ENCODE measurements at regions not wholly inside any gene's neighbourhood (a gene's known extent, or its start where the extent isn't known, plus 50 kb on each side); places are given as distances from the start of the nearest gene placed in this dataset.

DNA sequence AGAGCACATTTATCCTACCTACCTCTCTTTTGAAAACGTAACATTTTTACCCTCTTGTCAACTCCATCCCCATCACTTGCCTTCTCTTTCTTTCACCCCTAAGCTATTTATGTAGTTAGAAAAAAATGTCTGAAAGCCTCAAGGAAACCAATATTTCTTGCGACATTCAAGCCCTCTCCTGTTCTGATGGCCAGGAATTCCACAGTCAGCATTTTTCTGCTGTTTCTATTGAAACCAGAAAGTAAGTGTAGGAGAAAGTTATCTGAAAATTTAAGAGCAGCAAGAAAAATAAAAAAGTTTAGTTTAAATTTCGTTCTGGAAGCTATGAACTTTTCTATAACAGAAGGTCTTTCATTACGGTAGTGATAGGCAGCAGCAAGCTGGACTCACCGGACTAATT lies 247.6 kb upstream of the PBX1 start:
- TF ChIP-seq, protein P1, sequence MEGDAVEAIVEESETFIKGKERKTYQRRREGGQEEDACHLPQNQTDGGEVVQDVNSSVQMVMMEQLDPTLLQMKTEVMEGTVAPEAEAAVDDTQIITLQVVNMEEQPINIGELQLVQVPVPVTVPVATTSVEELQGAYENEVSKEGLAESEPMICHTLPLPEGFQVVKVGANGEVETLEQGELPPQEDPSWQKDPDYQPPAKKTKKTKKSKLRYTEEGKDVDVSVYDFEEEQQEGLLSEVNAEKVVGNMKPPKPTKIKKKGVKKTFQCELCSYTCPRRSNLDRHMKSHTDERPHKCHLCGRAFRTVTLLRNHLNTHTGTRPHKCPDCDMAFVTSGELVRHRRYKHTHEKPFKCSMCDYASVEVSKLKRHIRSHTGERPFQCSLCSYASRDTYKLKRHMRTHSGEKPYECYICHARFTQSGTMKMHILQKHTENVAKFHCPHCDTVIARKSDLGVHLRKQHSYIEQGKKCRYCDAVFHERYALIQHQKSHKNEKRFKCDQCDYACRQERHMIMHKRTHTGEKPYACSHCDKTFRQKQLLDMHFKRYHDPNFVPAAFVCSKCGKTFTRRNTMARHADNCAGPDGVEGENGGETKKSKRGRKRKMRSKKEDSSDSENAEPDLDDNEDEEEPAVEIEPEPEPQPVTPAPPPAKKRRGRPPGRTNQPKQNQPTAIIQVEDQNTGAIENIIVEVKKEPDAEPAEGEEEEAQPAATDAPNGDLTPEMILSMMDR (IDR thresholded peaks at IDR 0.05), result no peak
- no peak for TF ChIP-seq POLR2A (IDR thresholded peaks at IDR 0.05)
- no peaks in the 10 kb centered on the region for H3K27me3 ChIP-seq
- H3K36me3 ChIP-seq, result no peaks in the 10 kb centered on the region
- no peak for DNase-seq (ENCODE audit: extremely low spot score in 2 of 2)
- no peaks in the 10 kb centered on the region for H3K9me3 ChIP-seq
- no peak overlapping the region for H3K4me3 ChIP-seq
- intact Hi-C loops (cut with DNase I), result no loop called here
- no peaks in the 10 kb centered on the region for H3K4me1 ChIP-seq
- no peak overlapping the region for H3K27ac ChIP-seq

DNA sequence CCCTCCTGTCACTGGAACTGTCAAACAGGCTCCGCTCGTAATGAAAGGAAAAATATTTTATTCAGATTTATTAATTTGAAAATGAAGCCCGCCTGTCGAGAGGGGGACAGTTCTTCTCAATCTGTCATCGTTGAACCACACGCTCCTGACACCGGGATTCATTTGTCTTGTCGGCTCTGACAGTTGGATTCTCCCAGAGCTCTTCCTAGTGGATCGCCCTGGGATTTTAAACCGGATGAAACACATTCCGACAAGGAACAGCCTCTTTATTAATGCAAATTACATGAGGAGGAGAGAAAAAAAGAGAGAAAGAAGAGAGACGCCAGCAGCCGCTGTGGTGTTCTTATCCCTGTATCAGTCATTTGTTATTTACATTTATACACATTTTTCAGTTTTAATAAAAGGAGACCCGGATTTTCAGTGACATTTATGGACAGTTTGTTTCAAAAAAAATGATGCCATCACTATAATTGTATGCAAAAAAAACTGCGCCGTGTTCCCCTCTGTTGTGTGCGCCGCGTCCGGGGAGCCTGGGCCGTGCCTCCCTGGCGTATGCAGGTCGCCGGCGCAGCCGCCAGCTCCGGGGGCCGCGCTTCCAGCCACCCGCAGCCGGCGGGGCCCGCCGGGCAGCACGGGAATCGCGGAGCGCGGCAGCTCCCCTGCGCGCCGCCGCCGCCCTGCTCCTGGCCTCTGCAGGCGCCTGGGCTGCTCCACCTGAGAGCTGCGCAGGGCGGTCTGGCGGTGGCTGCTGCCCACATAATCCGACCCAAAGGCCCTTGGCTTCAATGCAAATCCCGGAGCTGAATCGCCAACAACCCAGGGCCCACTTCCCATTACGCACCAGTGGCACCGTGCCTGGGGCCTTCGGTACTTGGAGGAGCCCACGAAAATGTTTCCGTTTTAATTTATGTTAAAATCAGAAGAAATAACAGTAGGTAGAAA lies 237.9 kb upstream of the PBX1 start:
- Histone ChIP-seq H3K36me3 (no peaks in the 10 kb centered on the region), H3K4me1 (peaks cover 4% of the 10 kb centered on the region), H3K9me3 (no peaks in the 10 kb centered on the region), H3K27me3 (no peaks in the 10 kb centered on the region), H3K4me3 (peak overlapping the region; percentile 42 to 50), H3K27ac (no peak overlapping the region)
- intact Hi-C loops (cut with DNase I), result no loop called here
- no peak for TF ChIP-seq POLR2A (IDR thresholded peaks at IDR 0.05)
- TF ChIP-seq POLR2AphosphoS5 (IDR thresholded peaks at IDR 0.05; ENCODE audit: insufficient read depth in 1 of 2, low read depth in 1 of 2), result no peak
- TF ChIP-seq, protein P1 (IDR thresholded peaks at IDR 0.05), result no peak
- no peak for DNase-seq (ENCODE audit: extremely low spot score in 2 of 2)

DNA sequence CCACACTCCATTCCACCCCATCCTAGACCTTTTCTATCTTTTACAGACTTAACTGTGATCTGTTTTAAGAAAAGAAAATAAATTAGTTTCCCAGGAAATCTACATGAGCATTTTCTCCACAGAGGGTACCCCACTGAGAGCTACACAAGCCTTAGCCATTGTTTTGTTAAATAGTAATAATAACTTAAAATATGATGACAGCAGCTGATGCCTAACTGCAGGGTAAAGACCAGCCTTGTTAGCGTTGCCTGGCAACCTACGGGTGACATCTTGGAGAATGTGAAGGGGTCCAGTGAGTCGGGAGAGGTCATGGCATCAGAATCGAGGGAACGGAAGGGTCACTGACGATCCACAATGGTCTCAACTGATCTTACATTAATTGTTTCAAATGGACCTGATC lies 233.2 kb upstream of the PBX1 start:
- TF ChIP-seq POLR2AphosphoS5 (IDR thresholded peaks at IDR 0.05; ENCODE audit: insufficient read depth in 1 of 2, low read depth in 1 of 2) (no peak), POLR2A (IDR thresholded peaks at IDR 0.05) (no peak)
- TF ChIP-seq, protein P1 (IDR thresholded peaks at IDR 0.05), result no peak
- intact Hi-C loops (cut with DNase I), result no loop called here
- no peaks in the 10 kb centered on the region for H3K4me1 ChIP-seq

DNA sequence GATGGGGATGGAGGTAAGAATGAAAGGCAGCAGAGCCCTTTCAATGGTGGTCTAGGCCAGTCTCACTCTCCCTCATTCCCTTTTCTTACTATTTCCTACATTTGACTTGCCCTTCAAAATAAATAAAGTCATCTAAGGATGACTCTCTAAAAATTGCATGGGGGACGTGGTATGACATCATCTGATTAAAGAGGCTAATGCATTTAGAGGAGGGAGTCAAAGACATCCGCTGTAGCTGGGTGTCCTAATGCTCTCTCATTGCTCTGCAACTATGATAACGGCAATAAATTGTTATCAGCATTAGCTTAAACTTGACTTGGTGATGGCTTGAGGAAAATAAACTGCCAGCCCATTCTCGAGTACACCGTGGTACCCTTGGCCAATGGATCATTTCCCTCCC lies 225.6 kb upstream of the PBX1 start:
- no peak for DNase-seq (ENCODE audit: extremely low spot score in 2 of 2)
- intact Hi-C loops (cut with DNase I), result no loop called here
- Histone ChIP-seq H3K4me3 (no peak overlapping the region), H3K27me3 (no peaks in the 10 kb centered on the region), H3K36me3 (no peaks in the 10 kb centered on the region), H3K4me1 (no peaks in the 10 kb centered on the region), H3K9me3 (no peaks in the 10 kb centered on the region), H3K27ac (no peak overlapping the region)
- TF ChIP-seq POLR2AphosphoS5 (IDR thresholded peaks at IDR 0.05; ENCODE audit: insufficient read depth in 1 of 2, low read depth in 1 of 2) (no peak), POLR2A (IDR thresholded peaks at IDR 0.05) (no peak)
- TF ChIP-seq, protein P1 (IDR thresholded peaks at IDR 0.05), result no peak

More for the DNA sequence above, 233.2 kb upstream of the PBX1 start:
- H3K4me3 ChIP-seq, result no peak overlapping the region
- no peak for DNase-seq (ENCODE audit: extremely low spot score in 2 of 2)
- H3K36me3 ChIP-seq, result no peaks in the 10 kb centered on the region
- no peaks in the 10 kb centered on the region for H3K27me3 ChIP-seq
- no peak overlapping the region for H3K27ac ChIP-seq
- H3K9me3 ChIP-seq, result no peaks in the 10 kb centered on the region

DNA sequence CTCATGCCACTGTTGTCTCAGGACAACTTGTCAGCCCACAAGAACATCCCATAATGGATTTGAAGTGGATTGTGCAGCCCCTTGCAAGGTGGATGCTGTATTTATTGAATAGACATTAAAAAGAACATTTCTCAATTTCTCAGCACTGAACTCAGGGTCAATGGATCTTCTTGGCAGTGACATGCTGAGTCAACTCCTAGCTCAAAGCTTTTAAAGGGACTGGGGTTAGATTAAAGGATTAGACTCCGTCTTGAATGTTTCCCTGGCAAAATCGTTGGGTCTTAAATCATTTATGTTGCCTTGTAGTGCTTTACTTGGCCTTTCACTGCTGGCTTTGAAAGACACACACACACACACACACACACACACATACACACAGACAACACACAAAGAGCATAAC lies 221.6 kb upstream of the PBX1 start:
- no peaks in the 10 kb centered on the region for H3K9me3 ChIP-seq
- intact Hi-C loops (cut with DNase I), result no loop called here
- no peaks in the 10 kb centered on the region for H3K27me3 ChIP-seq

More for the DNA sequence above, 221.6 kb upstream of the PBX1 start:
- no peak overlapping the region for H3K4me3 ChIP-seq
- H3K27ac ChIP-seq, result no peak overlapping the region
- H3K36me3 ChIP-seq, result no peaks in the 10 kb centered on the region
- no peak for DNase-seq (ENCODE audit: extremely low spot score in 2 of 2)
- no peak for TF ChIP-seq POLR2A (IDR thresholded peaks at IDR 0.05)
- no peak for TF ChIP-seq POLR2AphosphoS5 (IDR thresholded peaks at IDR 0.05; ENCODE audit: insufficient read depth in 1 of 2, low read depth in 1 of 2)
- TF ChIP-seq, protein P1 (IDR thresholded peaks at IDR 0.05), result no peak
- H3K4me1 ChIP-seq, result no peaks in the 10 kb centered on the region
